B cell (primary cell): ENCODE measurements at regions not wholly inside any gene's neighbourhood (a gene's known extent, or its start where the extent isn't known, plus 50 kb on each side); places are given as distances from the start of the nearest gene placed in this dataset.

Experiments used
- CTCF ChIP-seq: fragments of 200-600 bp; IDR thresholded peaks from one replicate; pipeline ENCODE4 v1.8.0; 2022; ENCODE audit warnings: antibody characterized with exemption, mild to moderate bottlenecking
- EZH2 ChIP-seq: IDR thresholded peaks from 2 replicates; pipeline ENCODE4 v1.6.1; 2012; ENCODE audit warnings: borderline replicate concordance, low read depth, mild to moderate bottlenecking, moderate library complexity, low read length; ENCODE audit not compliant: insufficient read depth, poor library complexity, severe bottlenecking

- TF ChIP-seq CTCF (no peak), EZH2 (no peak)
Observed at GRCh38 chr2:55751966-55752365, 58.3 kb upstream of the PNPT1 start.
